Common myeloid progenitor, CD34-positive (primary cell): ENCODE measurements at regions not wholly inside any gene's neighbourhood (a gene's known extent, or its start where the extent isn't known, plus 50 kb on each side); places are given as distances from the start of the nearest gene placed in this dataset.

Source experiments
- CTCF ChIA-PET: fragments of 350-600 bp; sonication (Branson Sonifier 250); formaldehyde crosslinking; loops from one replicate; lab custom pipeline; 2021; ENCODE audit warnings: antibody characterized with exemption; lab: Charles Lee
- POLR2A ChIA-PET: fragments of 350-600 bp; sonication (Branson Sonifier 250); formaldehyde crosslinking; loops from one replicate; lab custom pipeline; 2021; ENCODE audit warnings: antibody characterized with exemption; lab: Charles Lee
- DNase-seq, 3 donors: peaks; one replicate each; pipeline versions ENCODE4 v3.0.0 to v3.0.0-alpha.2; 2013
- H3K27ac ChIP-seq, 2 experiments: 1 replicate in 1 of 2; 2 replicates in 1 of 2; pipeline ENCODE4 v1.7.0; 2013; ENCODE audit warnings: inconsistent platforms in 2 of 2, low read length in 2 of 2, mild to moderate bottlenecking in 2 of 2, low read depth in 1 of 2, moderate library complexity in 1 of 2; ENCODE audit not compliant: severe bottlenecking in 2 of 2, insufficient read depth in 1 of 2, poor library complexity in 1 of 2
- H3K27me3 ChIP-seq, 5 experiments: replicated peaks in 2 of 5; 1 replicate in 3 of 5; 2 replicates in 2 of 5; pipeline versions ENCODE4 v1.6.1 to v1.7.0; 2013; ENCODE audit warnings: low read length in 4 of 5, mild to moderate bottlenecking in 2 of 5, moderate library complexity in 2 of 5, inconsistent platforms in 1 of 5; ENCODE audit not compliant: insufficient read depth in 5 of 5, control insufficient read depth in 4 of 5
- H3K36me3 ChIP-seq, 4 experiments: 1 replicate in 2 of 4; 2 replicates in 2 of 4; pipeline versions ENCODE4 v1.6.1 to v1.7.0; 2013; ENCODE audit warnings: low read length in 3 of 4, control low read depth in 1 of 4, mild to moderate bottlenecking in 1 of 4; ENCODE audit not compliant: control insufficient read depth in 4 of 4, insufficient read depth in 4 of 4
- H3K4me1 ChIP-seq, 4 experiments: 1 replicate in 3 of 4; 2 replicates in 1 of 4; pipeline versions ENCODE4 v1.6.1 to v1.7.1; 2013; ENCODE audit warnings: low read length in 3 of 4, mild to moderate bottlenecking in 3 of 4, control low read depth in 1 of 4, inconsistent platforms in 1 of 4, moderate library complexity in 1 of 4; ENCODE audit not compliant: control insufficient read depth in 4 of 4, insufficient read depth in 4 of 4; ENCODE audit errors: control extremely low read depth in 1 of 4
- H3K4me3 ChIP-seq, 7 experiments: 1 replicate in 4 of 7; 2 replicates in 3 of 7; pipeline versions ENCODE4 v1.5.1 to v1.7.0; 2013; ENCODE audit warnings: mild to moderate bottlenecking in 7 of 7, low read length in 6 of 7, moderate library complexity in 6 of 7, inconsistent platforms in 2 of 7, low read depth in 2 of 7, control low read depth in 1 of 7; ENCODE audit not compliant: insufficient read depth in 4 of 7, control insufficient read depth in 1 of 7; ENCODE audit errors: extremely low read depth in 1 of 7
- H3K9me3 ChIP-seq, 5 experiments: 1 replicate in 4 of 5; 2 replicates in 1 of 5; pipeline versions ENCODE4 v1.6.1 to v1.7.1; 2013; ENCODE audit warnings: low read length in 4 of 5, mild to moderate bottlenecking in 2 of 5, inconsistent platforms in 1 of 5, low read depth in 1 of 5, moderate library complexity in 1 of 5; ENCODE audit not compliant: control insufficient read depth in 4 of 5, insufficient read depth in 2 of 5; ENCODE audit errors: control extremely low read depth in 1 of 5
- WGBS: methylation state at CpG from one replicate; pipeline ENCODE4 v1.1.5; 2013; ENCODE audit not compliant: insufficient coverage; 5-methylcytosine and 5-hydroxymethylcytosine counted together

- no CpG with 5 or more reads among the region's 1 CpG for WGBS
- Histone ChIP-seq H3K27me3 (no peaks in the 10 kb centered on the region), H3K27ac (no peak overlapping the region), H3K4me1 (no peaks in the 10 kb centered on the region), H3K9me3 (no peaks in the 10 kb centered on the region), H3K4me3 (no peak overlapping the region), H3K36me3 (no peaks in the 10 kb centered on the region)
- ChIA-PET CTCF (no interaction called here), POLR2A (no interaction called here)
- DNase-seq = no peak
Observed at GRCh38 chr10:90587081-90587491, 270.8 kb downstream of the HTR7 start.

GRCh38 chr10:90587561-90587960 lies 270.3 kb downstream of the HTR7 start:
- no peak for DNase-seq
- no peaks in the 10 kb centered on the region for H3K27me3 ChIP-seq
- ChIA-PET CTCF (no interaction called here), POLR2A (no interaction called here)
- H3K9me3 ChIP-seq = no peaks in the 10 kb centered on the region
- no peak overlapping the region for H3K4me3 ChIP-seq
- no peaks in the 10 kb centered on the region for H3K36me3 ChIP-seq
- WGBS = 100% methylated on average over 2 of the region's 2 CpGs
- no peak overlapping the region for H3K27ac ChIP-seq
- no peaks in the 10 kb centered on the region for H3K4me1 ChIP-seq

- DNase-seq = no peak
- no peaks in the 10 kb centered on the region for H3K9me3 ChIP-seq
- ChIA-PET CTCF (no interaction called here), POLR2A (no interaction called here)
- no peaks in the 10 kb centered on the region for H3K27me3 ChIP-seq
- H3K36me3 ChIP-seq = no peaks in the 10 kb centered on the region
- H3K4me1 ChIP-seq = no peaks in the 10 kb centered on the region
- no peak overlapping the region for H3K27ac ChIP-seq
- H3K4me3 ChIP-seq = no peak overlapping the region
- WGBS = 86% methylated on average over 2 of the region's 3 CpGs
Observed at GRCh38 chr10:90588222-90588621, 269.6 kb downstream of the HTR7 start.

- no peak overlapping the region for H3K4me3 ChIP-seq
- no peak for DNase-seq
- ChIA-PET POLR2A (interaction anchor here (0.6 kb wide), 1 partner anchor 1088 kb away, joined by 3 read pairs; no protein-coding TSS in a partner anchor), CTCF (interaction anchor here (1.0 kb wide), 1 partner anchor 795 kb away, joined by 3 read pairs; no protein-coding TSS in a partner anchor)
- H3K9me3 ChIP-seq = no peaks in the 10 kb centered on the region
- H3K4me1 ChIP-seq = no peaks in the 10 kb centered on the region
- no peak overlapping the region for H3K27ac ChIP-seq
- WGBS = 94% methylated on average over 3 of the region's 3 CpGs
- H3K36me3 ChIP-seq = no peaks in the 10 kb centered on the region
- peaks cover 0 to 3% (median 0%) of the 10 kb centered on the region in 5 experiments for H3K27me3 ChIP-seq
Observed at GRCh38 chr10:90589825-90590224, 268.0 kb downstream of the HTR7 start.

- ChIA-PET POLR2A (no interaction called here), CTCF (interaction anchor here (1.2 to 1.4 kb wide), 2 partner anchors 8 to 9 kb away, joined by 3 to 5 read pairs; no protein-coding TSS in a partner anchor)
- no peak for DNase-seq
- no peak overlapping the region for H3K27ac ChIP-seq
- H3K9me3 ChIP-seq = no peaks in the 10 kb centered on the region
- 67% methylated on average over 3 of the region's 3 CpGs for WGBS
- H3K4me1 ChIP-seq = no peaks in the 10 kb centered on the region
- H3K27me3 ChIP-seq = peaks cover 0 to 5% (median 0%) of the 10 kb centered on the region in 5 experiments
- H3K36me3 ChIP-seq = no peaks in the 10 kb centered on the region
- H3K4me3 ChIP-seq = no peak overlapping the region
Observed at GRCh38 chr10:90591629-90592028, 266.2 kb downstream of the HTR7 start.

- WGBS = 34% methylated on average over 2 of the region's 3 CpGs
- CTCF ChIA-PET = interaction anchor here (1.2 to 1.4 kb wide), 3 partner anchors 8 to 799 kb away, joined by 3 to 5 read pairs (median 3); no protein-coding TSS in a partner anchor
Observed at GRCh38 chr10:90592638-90593302, 265.1 kb downstream of the HTR7 start.

GRCh38 chr10:90598513-90598912 lies 259.3 kb downstream of the HTR7 start:
- POLR2A ChIA-PET = no interaction called here
- no peaks in the 10 kb centered on the region for H3K9me3 ChIP-seq
- CTCF ChIA-PET = no interaction called here
- H3K27ac ChIP-seq = no peak overlapping the region
- peaks cover 0 to 5% (median 0%) of the 10 kb centered on the region in 5 experiments for H3K27me3 ChIP-seq
- DNase-seq = no peak
- H3K4me1 ChIP-seq = no peaks in the 10 kb centered on the region
- 71% methylated on average over 3 of the region's 4 CpGs for WGBS
- no peaks in the 10 kb centered on the region for H3K36me3 ChIP-seq
- H3K4me3 ChIP-seq = no peak overlapping the region

More at GRCh38 chr10:90592638-90593302, 265.1 kb downstream of the HTR7 start:
- POLR2A ChIA-PET = no interaction called here
- Histone ChIP-seq H3K27me3 (peaks cover 0 to 5% (median 0%) of the 10 kb centered on the region in 5 experiments), H3K36me3 (no peaks in the 10 kb centered on the region), H3K27ac (no peak overlapping the region), H3K4me3 (no peak overlapping the region), H3K9me3 (no peaks in the 10 kb centered on the region), H3K4me1 (no peaks in the 10 kb centered on the region)
- DNase-seq = peak; percentile 18 to 51 (median 47)
